HTR-8/SVneo (cell line): ENCODE measurements at regions not wholly inside any gene's neighbourhood (a gene's known extent, or its start where the extent isn't known, plus 50 kb on each side); places are given as distances from the start of the nearest gene placed in this dataset.
A peak's percentile ranks its signal among the peaks of the same experiment; 100 is the strongest.

Source experiments
- DNase-seq: peaks from one replicate; pipeline ENCODE4 v3.0.0; 2011; ENCODE audit warnings: low spot score, mixed read lengths; ENCODE audit not compliant: insufficient read length
- FAIRE-seq: peaks from 2 replicates; lab custom pipeline; 2011; peaks lifted over from hg19 to GRCh38; lab: Jason Lieb, UNC

DNA sequence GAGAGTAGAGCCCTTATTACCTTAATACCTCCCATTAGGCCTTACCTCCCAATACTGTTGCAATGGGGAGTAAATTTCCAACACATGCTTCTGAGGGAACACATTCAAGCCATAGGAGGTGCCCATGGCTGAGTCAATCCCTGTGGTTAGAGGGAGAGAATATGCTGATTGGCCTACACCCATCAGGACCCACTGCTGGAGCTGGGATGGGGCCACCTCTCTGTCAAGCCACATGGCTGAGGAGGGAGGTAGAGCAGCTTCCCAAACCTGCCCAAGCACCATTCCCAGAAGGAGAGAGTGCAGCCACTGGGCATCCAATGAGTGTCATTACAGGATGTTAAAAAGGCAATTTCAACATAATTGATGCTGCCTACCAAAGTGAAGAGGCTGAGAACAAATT is 228.1 kb downstream of the C1orf94 start:
- DNase-seq (no peak), FAIRE-seq (no peak)

DNA sequence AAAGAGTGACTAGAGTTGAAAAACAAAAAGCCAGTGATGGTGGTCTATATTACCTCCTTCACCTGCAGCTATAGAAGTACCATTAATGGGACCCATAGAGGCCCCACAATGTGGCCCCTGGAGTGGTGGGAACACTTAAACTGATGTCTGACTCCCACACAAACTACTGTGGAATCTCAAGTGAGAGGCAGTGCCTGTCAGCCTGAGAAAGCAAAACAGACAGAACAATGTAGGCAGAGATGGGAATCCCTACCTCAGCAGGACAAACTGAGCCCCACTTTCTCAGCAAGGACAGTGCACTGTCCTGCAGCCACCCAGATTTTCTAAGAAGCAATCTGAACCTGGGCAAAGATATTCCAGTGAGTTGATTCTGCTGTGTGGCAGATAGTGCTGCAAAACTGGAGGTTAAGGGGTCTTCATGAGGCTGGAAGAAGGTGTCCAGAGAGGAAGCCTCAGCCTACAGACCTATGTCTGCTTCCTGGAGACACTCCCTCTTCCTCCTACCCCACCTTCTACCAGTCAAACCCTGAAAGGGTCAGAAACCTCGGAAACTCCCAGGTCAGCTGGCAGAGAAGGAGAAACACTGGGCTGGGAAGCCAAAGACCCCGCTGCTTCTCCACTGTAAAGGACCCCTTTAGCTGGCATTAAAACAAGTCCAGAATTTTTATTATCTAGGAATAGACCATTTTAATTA is 228.7 kb downstream of the C1orf94 start:
- no peak for FAIRE-seq
- DNase-seq, result no peak

DNA sequence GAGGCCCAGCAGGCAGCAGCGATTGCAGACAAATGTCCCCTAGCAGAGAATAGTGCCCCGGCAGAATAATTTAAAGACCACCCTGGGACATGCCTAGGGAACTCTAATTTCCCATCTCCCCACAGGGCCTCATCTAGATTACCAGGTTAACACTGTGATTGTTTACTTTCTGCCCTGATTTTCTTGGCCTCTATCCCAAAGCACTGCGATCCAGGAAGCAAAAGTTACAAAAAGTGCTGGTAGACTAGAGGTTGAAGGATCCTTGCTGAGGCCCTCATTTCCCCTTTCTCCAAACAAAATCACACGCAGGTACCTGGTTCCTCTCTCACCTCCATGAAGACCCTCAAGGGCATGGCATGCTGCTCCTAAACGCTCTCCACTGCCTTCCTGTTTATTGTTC is 229.7 kb downstream of the C1orf94 start:
- DNase-seq (no peak), FAIRE-seq (no peak)

DNA sequence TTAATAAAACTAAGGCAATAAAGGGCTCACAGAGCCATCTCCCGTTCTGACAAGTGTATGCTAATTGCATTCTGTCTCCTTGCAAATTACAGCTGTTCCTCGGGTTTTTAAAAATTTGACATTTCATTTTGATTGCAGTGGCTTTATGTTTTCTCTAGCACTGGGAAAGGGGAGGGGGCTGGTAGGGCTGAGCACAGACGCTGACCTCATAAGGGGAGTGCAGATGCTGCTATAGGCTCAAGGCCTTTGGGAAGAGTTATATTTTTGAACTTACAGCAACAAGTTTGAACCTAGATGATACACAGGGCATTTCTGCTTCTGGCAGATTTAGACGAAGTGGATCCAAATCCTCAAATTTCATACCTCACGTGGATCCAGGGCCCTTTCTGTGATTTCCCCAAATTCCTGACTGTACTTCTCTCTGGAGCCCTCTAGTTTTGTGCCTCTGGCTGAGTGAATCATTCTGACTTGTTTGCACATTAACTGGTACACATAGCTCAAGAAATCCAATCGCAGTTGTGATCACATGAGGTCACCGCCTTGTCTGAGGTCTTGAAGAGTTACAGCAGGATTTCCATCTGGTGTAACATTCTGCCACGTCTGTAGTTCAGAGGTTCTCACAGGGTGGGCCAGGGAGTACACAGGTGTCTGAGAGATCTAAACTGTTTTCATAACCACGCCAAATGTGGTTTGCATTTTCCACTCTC is 230.3 kb downstream of the C1orf94 start:
- no peak for FAIRE-seq
- peak; percentile 17 for DNase-seq

DNA sequence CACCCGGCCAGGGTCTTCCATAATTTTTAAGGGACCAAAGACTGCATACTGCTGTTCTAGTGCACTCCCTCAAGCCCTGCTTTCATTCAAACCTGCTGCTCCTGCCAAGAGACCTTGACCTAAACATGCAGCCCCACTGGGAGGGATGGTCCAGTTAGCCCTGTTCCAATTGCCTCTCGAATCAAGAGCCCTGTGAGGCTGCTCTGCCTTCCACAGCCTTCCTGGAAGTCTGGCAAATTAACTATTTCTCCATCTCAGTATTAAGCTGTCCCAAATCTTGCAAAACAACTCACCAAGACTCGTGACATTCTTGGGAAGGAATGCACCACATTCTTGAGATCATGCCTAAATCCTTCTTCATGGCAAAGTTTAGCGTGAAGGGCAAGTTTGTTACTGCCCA is 231.3 kb downstream of the C1orf94 start:
- no peak for FAIRE-seq
- DNase-seq, result no peak

DNA sequence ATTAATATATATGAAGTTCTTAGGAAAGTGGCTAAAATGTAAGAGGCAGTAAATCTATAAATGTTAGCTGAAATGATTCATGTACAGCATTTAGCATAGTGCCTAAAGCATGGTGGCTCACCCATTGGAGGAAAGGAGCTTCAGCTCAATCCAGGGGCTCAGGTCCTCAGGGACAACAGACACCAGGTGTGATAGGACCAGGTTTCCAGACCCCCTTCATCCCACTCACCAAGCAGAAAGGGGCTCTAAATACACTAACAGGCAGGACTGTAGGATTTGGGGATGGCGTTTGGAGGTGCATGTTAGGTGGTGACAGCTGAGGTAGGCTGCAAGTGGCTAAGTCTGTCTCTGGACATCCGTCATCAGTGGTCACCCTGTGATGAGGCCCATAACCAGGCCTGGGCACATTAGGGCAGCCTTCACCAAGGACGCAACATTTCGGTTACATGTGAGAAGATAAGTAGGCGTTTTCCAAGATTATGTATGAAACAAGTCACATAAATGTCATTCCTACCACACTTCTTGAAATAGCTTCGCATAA is 233.1 kb downstream of the C1orf94 start:
- FAIRE-seq, result no peak

DNA sequence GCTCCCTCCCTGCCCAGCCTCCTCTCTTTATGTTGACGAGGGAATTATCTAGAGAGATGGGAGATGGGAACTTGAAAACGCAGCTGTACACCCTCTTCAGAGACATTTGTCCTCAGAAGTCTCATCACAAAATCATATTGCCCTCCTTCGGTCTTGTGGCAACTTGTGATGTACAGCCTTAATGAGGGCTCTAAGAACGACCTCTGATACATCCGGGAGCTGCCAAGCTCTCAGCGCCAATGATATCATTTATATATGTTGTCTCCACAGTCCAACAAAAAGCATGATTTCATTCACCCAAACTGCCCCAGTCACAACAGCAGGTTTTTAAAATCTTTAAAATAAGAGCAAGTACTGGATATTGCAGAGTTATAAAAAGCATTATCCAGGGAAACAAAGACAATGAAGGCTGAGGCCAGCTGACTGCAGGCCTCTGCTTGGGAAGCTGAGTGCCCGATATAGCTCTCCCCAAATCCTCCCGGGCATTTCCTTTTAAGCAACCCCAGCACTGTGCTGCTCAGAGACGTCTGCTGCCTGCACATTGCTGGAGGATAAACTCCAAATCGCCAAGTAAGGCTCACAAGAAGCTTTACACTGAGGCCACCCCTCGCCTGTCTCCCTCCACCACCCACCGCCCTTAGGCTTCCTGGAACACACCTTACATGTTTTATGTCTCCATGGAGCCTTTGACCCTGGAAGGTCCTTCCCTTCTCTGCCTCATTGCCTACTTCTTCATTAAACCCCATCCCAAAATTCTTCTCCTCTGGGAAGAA is 236.1 kb downstream of the C1orf94 start:
- no peak for DNase-seq
- FAIRE-seq, result no peak

More for the DNA sequence above, 233.1 kb downstream of the C1orf94 start:
- DNase-seq, result no peak

DNA sequence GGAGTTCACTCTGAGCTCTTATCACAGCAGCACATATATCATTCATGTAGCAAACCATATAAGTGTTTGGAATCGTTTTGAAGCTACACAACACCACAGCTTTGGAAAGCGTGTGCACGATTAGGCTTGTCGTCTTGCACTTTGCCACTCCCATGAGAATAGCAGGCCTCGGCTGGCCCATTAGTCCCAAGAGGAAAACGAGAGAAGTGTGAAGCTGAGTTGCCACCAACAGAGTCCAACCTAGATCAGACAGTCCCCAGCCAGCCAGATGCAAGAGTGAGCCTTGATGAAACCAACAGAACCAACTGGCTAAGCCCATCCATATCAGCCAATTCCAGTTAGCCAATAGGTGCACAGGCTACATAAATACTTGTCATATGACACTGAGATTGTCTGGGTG is 238.4 kb downstream of the C1orf94 start:
- DNase-seq, result no peak
- FAIRE-seq, result no peak

DNA sequence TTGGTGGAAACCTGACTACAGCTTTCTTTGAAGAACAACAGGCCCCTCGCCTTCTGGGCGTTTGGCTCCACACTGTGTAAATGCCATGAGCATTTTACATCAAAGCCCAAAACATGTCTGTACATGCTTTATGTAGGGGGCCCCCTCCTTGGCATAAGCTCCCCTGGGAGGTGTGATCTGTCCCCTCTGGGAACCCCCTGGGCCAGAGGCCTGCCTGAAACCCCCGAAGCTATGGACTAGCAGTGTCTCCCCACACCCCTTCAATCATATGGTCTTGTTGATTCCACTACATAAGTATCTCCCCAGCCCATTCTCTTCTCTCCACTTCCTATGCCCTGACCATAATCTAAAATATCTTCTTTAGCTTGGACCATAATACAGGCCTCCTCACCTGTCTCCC is 241.5 kb downstream of the C1orf94 start:
- DNase-seq (no peak), FAIRE-seq (no peak)

DNA sequence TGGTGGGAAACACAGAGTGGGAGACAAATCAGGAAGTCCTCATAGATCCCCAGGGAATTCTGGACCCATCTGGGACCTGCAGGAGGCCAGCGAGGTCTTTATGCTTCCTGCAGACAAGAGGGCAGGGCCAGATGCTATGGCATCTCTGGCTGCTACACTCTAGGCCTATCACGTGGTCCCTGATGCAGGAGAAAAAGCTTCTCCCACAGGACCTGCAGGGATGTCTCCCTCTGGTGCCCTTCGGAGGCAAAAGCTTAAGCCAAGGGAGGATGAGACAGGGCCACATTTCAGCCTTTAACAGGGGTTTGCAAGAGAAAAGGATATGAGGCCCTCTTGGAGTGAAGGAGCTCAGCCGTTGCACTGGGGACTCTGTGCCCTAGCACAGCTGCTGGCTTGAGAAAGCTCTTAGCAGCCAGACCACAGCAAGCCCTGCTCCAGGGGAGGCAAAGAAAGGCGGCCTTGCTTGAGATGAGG is 243.0 kb downstream of the C1orf94 start:
- FAIRE-seq, result no peak

DNA sequence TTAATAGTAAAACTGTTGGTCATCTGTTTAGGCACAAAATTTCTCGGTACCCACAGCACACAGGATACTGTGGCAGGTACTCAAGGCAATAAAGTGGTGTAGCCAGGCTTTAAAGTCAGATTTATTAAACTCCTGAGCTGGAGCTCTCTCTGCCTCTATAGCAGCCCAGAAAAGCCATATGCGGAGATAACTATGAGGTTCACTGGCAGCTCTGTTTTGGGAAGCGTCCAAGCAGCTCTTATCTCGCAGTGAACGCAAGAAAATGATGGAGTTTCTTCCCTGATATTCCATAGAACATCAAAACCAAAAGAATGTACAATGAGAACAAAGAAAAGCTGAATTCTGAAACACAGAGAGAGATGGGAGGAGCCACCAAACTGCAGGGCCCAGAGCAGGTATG is 248.3 kb downstream of the C1orf94 start:
- FAIRE-seq (no peak), DNase-seq (no peak)

More for the DNA sequence above, 243.0 kb downstream of the C1orf94 start:
- DNase-seq, result peak; percentile 33

DNA sequence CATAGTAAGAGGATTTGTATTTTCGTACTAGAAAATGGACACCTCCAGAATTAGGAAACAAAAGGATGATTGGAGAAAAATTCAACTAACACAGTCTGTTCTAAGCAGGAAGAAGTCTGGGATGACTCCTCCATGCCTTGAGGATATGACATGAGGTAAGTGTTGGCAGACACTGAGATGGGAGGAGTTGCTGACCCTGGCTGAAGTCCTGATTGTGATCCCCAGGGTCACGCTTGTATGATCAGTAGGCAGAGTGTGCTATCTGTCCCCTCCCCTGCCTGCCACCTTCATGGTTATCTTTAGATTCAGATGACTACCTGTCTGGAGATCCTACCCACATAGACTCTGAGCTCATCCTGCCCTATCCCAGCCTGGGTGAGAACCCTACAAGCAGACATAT is 249.1 kb downstream of the C1orf94 start:
- no peak for FAIRE-seq
- DNase-seq, result no peak

DNA sequence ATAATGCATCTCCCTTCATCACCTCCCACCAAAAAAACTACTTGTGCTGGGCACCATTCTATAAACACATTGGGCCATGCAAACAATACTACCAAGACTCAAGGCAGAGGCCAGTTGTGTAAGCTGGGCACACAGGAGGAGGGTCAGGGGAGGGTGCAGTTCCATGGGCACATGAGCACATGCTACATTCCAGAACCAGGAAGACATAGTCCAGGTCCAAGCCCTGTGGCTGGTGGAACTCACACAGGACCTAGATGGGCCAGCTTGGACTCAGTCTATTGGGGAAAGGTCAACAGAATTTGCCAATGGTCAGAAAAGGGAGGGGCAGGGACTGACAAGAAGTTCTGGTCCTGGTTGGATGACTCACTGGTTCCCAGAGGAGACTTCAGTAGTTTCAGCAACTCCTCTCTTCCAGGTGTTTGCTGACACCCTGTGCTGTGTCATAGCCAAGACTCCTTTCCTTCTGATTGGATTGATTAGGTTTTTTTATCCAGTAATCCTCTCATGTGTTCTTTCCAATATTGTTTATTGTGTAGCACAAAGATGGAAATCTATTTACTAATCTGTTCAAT is 249.7 kb downstream of the C1orf94 start:
- FAIRE-seq (no peak), DNase-seq (no peak)

DNA sequence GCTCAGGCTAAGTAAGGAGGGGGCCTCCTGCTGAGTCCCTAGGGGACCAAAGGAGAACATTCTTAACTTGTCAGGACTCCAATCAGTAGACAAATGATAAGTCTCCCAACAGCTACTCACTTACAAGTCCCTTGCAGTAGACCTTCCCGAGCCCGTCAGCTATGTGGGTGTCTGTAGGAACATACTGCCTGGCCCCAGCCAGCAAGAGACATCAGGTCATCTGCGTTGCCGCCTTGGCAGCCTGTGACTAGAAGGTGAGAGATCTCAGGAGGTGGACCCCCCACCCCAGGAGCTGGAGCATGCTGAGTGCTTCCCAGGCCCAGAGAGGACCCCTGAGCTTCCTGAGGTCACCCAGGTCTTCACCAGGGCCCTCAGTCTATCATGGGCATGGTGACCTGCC is 250.5 kb downstream of the C1orf94 start:
- DNase-seq (no peak), FAIRE-seq (no peak)

DNA sequence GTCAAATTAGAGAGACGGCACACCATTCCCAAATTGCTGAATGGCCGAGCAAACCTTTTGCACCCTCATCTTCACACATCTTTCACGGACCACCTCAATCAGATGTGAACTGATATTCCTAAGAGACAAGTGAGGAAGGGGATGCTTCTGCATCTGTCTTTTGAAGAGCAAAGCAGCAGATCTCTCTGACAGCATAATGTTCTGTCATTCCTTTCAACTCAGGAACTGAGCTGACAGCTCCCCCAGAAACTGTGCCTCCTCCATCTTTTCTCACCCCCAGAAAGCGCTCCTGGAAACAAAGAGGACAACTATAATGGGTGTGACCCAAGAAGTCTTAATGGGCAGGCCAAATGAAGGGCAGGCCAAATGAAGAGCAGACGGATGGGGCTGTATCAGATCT is 256.4 kb downstream of the C1orf94 start:
- no peak for DNase-seq
- no peak for FAIRE-seq

DNA sequence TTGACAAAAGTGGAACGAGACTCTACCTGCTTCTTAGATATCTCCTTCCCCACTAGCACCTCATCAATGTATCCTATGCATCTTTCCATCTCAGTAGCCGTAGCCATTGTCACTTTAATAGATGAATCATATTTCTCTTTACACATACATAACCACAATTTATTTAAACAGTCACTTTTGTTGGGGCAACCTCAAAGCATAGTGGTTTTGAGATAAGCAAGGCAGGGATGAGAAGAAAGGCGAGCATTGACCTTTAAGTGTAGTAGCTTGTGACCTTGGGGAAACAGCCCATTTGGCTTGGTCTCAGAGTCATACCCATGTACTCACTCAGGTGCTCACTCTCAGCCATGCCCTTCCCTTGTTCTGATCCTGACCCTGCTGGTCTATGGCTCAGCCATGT is 260.1 kb downstream of the C1orf94 start:
- FAIRE-seq, result no peak
- no peak for DNase-seq

DNA sequence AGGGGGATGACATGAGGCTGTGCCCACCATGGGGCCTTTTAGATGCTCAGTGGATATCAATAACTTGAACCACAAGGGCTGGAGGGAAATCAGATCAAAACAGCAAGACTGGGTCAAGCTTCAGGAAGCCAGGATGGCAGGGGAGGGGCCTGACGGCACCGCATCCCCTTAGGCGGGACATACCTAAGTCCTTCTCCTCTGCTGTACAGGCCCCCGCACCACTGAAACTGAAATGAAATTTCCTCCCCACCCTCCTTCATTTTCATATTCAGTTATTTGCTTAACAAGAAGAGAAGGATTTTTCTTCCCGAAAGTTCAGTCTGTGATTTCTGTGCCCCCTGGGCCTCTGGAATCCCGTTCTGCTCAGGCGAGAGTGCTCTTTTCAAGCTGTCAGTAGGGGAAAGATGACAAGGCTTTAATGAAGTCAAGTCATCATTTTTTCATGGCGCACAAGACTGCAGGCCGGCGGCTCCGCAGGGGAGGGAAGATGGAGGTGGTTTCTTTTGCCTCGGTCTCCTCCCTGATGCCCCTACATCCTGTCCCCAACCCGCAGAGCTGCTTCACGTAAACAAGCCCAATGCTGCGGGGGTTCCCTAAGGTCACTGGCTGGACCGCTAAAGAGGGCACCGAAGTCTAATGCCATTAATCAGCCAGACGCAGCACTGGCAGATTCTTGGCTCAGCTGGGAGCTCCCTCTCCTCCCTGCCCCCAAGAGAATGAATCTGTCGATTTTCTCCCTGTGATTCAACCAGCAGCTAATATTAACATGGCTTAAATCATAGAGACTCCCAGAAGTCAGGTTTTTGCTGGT is 264.8 kb downstream of the C1orf94 start:
- FAIRE-seq (no peak), DNase-seq (no peak)

DNA sequence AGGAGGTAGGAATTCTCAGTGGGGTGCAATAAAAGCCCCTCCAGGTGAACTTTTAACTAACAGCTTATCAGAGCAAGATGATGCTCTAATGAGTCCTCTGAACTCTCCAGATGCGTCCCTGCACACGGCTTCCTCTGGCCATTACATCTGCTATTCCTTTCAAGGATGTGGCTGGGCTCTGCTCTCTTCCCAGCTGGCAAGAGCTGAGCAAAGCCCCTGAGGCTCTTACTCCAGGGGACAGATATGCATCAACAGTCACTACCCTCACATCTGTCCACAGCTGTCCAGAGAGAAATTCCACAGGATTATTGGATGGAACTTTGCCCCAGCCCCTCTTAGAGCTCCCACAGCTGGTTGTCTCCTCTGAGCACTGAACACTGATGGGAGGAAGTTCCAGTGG is 267.8 kb downstream of the C1orf94 start:
- FAIRE-seq (no peak), DNase-seq (no peak)

DNA sequence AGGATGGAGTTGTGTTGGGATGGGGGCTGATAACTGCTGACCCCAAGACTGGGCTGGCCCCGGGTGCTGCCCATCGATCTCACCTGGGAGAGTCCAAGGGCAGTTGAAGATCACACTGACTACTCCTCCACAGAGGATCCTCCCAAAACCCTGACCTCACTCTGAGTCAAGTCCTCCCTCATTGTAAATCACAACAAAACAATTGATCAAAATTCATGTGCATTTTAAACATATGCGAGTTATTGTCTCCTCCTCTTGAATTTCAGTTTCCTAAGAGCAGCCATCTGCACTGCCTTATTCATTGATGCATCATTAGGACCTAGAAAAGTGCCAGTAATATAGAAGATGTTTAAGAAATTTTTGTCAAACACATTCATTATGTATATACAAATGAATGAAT is 273.6 kb downstream of the C1orf94 start:
- no peak for DNase-seq
- FAIRE-seq, result no peak

DNA sequence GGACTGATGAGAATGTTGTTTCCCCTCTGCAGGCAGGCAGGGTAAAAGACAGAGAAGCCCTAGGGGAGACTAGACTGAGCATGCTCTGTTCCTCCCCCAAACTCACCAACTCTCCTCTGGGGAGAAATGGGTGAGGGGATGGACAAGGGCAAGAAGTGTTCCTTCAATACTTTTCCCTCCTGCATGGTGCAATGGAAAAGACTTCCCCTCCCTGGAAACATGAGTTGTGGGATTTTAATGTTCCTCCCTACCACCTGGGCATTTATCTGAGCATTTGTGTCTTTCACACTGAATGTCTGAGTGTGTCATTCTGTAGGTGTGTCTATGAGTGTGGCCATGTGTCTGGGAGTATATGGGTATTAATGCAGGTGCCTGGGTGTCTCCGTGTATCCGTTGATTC is 275.7 kb downstream of the C1orf94 start:
- no peak for FAIRE-seq
- DNase-seq, result no peak
